Mesenchymal stem cell (in vitro differentiated cells and primary cell): ENCODE measurements at regions not wholly inside any gene's neighbourhood (a gene's known extent, or its start where the extent isn't known, plus 50 kb on each side); places are given as distances from the start of the nearest gene placed in this dataset.

Experiments
- DNase-seq: peaks from one replicate; pipeline ENCODE4 v3.0.0-alpha.2; 2013
- H2AFZ ChIP-seq: one replicate; pipeline ENCODE4 v1.6.1; 2013; ENCODE audit warnings: low read depth, mild to moderate bottlenecking, control low read depth, inconsistent platforms, low read length, moderate library complexity
- H2AK5ac ChIP-seq: 2 replicates; pipeline ENCODE4 v1.6.1; 2013; ENCODE audit warnings: low read length, moderate library complexity, mild to moderate bottlenecking, inconsistent platforms; ENCODE audit not compliant: severe bottlenecking
- H2BK120ac ChIP-seq: one replicate; pipeline ENCODE4 v1.6.1; 2013; ENCODE audit warnings: low read depth, mild to moderate bottlenecking, inconsistent platforms, low read length, moderate library complexity
- H2BK12ac ChIP-seq, 2 experiments: one replicate each; pipeline ENCODE4 v1.6.1; 2013; ENCODE audit warnings: inconsistent platforms in 2 of 2, low read length in 2 of 2, mild to moderate bottlenecking in 2 of 2, moderate library complexity in 2 of 2, control low read depth in 1 of 2
- H2BK15ac ChIP-seq: one replicate; pipeline ENCODE4 v1.6.1; 2013; ENCODE audit warnings: mild to moderate bottlenecking, low read depth, inconsistent platforms; ENCODE audit not compliant: poor library complexity, severe bottlenecking
- H2BK5ac ChIP-seq: 2 replicates; pipeline ENCODE4 v1.6.1; 2013; ENCODE audit warnings: low read depth, mild to moderate bottlenecking, low read length, control low read depth, inconsistent platforms; ENCODE audit not compliant: poor library complexity, severe bottlenecking
- H3K14ac ChIP-seq, 2 experiments: one replicate each; pipeline ENCODE4 v1.6.1; 2013; ENCODE audit warnings: inconsistent platforms in 2 of 2, low read length in 2 of 2, control low read depth in 1 of 2, mild to moderate bottlenecking in 1 of 2, moderate library complexity in 1 of 2
- H3K18ac ChIP-seq, 2 experiments: one replicate each; pipeline ENCODE4 v1.6.1; 2013; ENCODE audit warnings: inconsistent platforms in 2 of 2, low read length in 2 of 2, control low read depth in 1 of 2, low read depth in 1 of 2, mild to moderate bottlenecking in 1 of 2
- H3K23ac ChIP-seq, 2 experiments: one replicate each; pipeline ENCODE4 v1.6.1; 2013; ENCODE audit warnings: inconsistent platforms in 2 of 2, low read length in 2 of 2, mild to moderate bottlenecking in 2 of 2, moderate library complexity in 2 of 2, control low read depth in 1 of 2
- H3K27ac ChIP-seq: 2 replicates; pipeline ENCODE4 v1.5.1; 2013; ENCODE audit warnings: mild to moderate bottlenecking, moderate library complexity, low read length, control low read depth, inconsistent platforms; ENCODE audit not compliant: poor library complexity, severe bottlenecking
- H3K27me3 ChIP-seq, 2 experiments: 2 replicates each; pipeline versions ENCODE4 v1.6.1 to v1.7.0; 2013; ENCODE audit warnings: low read length in 2 of 2, mild to moderate bottlenecking in 2 of 2, moderate library complexity in 2 of 2, control low read depth in 1 of 2, inconsistent platforms in 1 of 2; ENCODE audit not compliant: control insufficient read depth in 1 of 2, insufficient read depth in 1 of 2
- H3K36me3 ChIP-seq, 2 experiments: 2 replicates each; pipeline versions ENCODE4 v1.6.1 to v1.7.0; 2013; ENCODE audit warnings: low read length in 2 of 2, control low read depth in 1 of 2, inconsistent platforms in 1 of 2, low read depth in 1 of 2, mild to moderate bottlenecking in 1 of 2; ENCODE audit not compliant: insufficient read depth in 2 of 2, control insufficient read depth in 1 of 2
- H3K4ac ChIP-seq, 2 experiments: one replicate each; pipeline ENCODE4 v1.6.1; 2013; ENCODE audit warnings: inconsistent platforms in 2 of 2, low read length in 2 of 2, mild to moderate bottlenecking in 2 of 2, moderate library complexity in 2 of 2, control low read depth in 1 of 2, low read depth in 1 of 2
- H3K4me1 ChIP-seq: 2 replicates; pipeline ENCODE4 v1.6.1; 2013; ENCODE audit warnings: low read depth, low read length, control low read depth; ENCODE audit not compliant: control insufficient read depth, insufficient read depth
- H3K4me2 ChIP-seq: 2 replicates; pipeline ENCODE4 v1.6.1; 2013; ENCODE audit warnings: low read length, mild to moderate bottlenecking, inconsistent platforms; ENCODE audit not compliant: poor library complexity, severe bottlenecking
- H3K4me3 ChIP-seq, 2 experiments: 2 replicates each; pipeline versions ENCODE4 v1.5.1 to v1.7.0; 2013; ENCODE audit warnings: low read length in 2 of 2, mild to moderate bottlenecking in 2 of 2, control low read depth in 1 of 2, low read depth in 1 of 2; ENCODE audit not compliant: insufficient read depth in 1 of 2
- H3K79me1 ChIP-seq: replicated peaks from 2 replicates; pipeline ENCODE4 v1.6.1; 2013; ENCODE audit warnings: mild to moderate bottlenecking, control low read depth, low read length, inconsistent platforms; ENCODE audit not compliant: poor library complexity, severe bottlenecking
- H3K9ac ChIP-seq: 2 replicates; pipeline ENCODE4 v1.7.0; 2013; ENCODE audit warnings: mild to moderate bottlenecking, low read length, moderate library complexity
- H3K9me3 ChIP-seq: 2 replicates; pipeline ENCODE4 v1.7.0; 2013; ENCODE audit warnings: mild to moderate bottlenecking, low read length; ENCODE audit not compliant: control insufficient read depth
- H4K8ac ChIP-seq: one replicate; pipeline ENCODE4 v1.6.1; 2013; ENCODE audit warnings: inconsistent platforms, mild to moderate bottlenecking, low read length, moderate library complexity
- H4K91ac ChIP-seq: one replicate; pipeline ENCODE4 v1.6.1; 2013; ENCODE audit warnings: mild to moderate bottlenecking, low read length, inconsistent platforms
- WGBS: methylation state at CpG from one replicate; pipeline ENCODE4 v1.1.7; 2013; ENCODE audit warnings: mixed read lengths; 5-methylcytosine and 5-hydroxymethylcytosine counted together

GRCh38 chrX:26409636-26410035 lies 193.7 kb downstream of the MAGEB5 start:
- H2BK15ac ChIP-seq = no peak overlapping the region
- WGBS = 70% methylated on average over 5 of the region's 5 CpGs
- H3K4ac ChIP-seq = no peak overlapping the region
- H4K91ac ChIP-seq = no peak overlapping the region
- H3K79me1 ChIP-seq = no peaks in the 10 kb centered on the region
- no peak for DNase-seq
- H3K18ac ChIP-seq = no peak overlapping the region
- no peaks in the 10 kb centered on the region for H3K27me3 ChIP-seq
- no peak overlapping the region for H2AFZ ChIP-seq
- no peak overlapping the region for H3K14ac ChIP-seq
- H2BK5ac ChIP-seq = no peak overlapping the region
- H3K4me1 ChIP-seq = no peaks in the 10 kb centered on the region
- no peak overlapping the region for H2AK5ac ChIP-seq
- no peak overlapping the region for H3K27ac ChIP-seq
- H3K9me3 ChIP-seq = no peaks in the 10 kb centered on the region
- H2BK120ac ChIP-seq = no peak overlapping the region
- no peak overlapping the region for H3K4me3 ChIP-seq
- H3K23ac ChIP-seq = no peak overlapping the region
- H3K36me3 ChIP-seq = no peaks in the 10 kb centered on the region
- no peak overlapping the region for H3K9ac ChIP-seq
- H2BK12ac ChIP-seq = no peak overlapping the region
- H4K8ac ChIP-seq = no peak overlapping the region
- H3K4me2 ChIP-seq = no peak overlapping the region

- H2BK120ac ChIP-seq = no peak overlapping the region
- no peak overlapping the region for H4K8ac ChIP-seq
- H3K79me1 ChIP-seq = no peaks in the 10 kb centered on the region
- H3K4me3 ChIP-seq = no peak overlapping the region
- H3K14ac ChIP-seq = no peak overlapping the region
- H3K23ac ChIP-seq = no peak overlapping the region
- H2BK12ac ChIP-seq = no peak overlapping the region
- H2BK15ac ChIP-seq = no peak overlapping the region
- H3K27me3 ChIP-seq = no peaks in the 10 kb centered on the region
- no peaks in the 10 kb centered on the region for H3K9me3 ChIP-seq
- no peak for DNase-seq
- H3K4me2 ChIP-seq = no peak overlapping the region
- WGBS = 92% methylated on average over 3 of the region's 4 CpGs
- no peak overlapping the region for H2AFZ ChIP-seq
- H3K27ac ChIP-seq = no peak overlapping the region
- no peaks in the 10 kb centered on the region for H3K4me1 ChIP-seq
- no peak overlapping the region for H3K9ac ChIP-seq
- no peak overlapping the region for H3K4ac ChIP-seq
- no peak overlapping the region for H3K18ac ChIP-seq
- H2AK5ac ChIP-seq = no peak overlapping the region
- H4K91ac ChIP-seq = no peak overlapping the region
- H3K36me3 ChIP-seq = no peaks in the 10 kb centered on the region
- no peak overlapping the region for H2BK5ac ChIP-seq
These were observed 171.9 kb downstream of the MAGEB5 start for GRCh38 chrX:26387906-26388305.

GRCh38 chrX:26376037-26376708 lies 160.2 kb downstream of the MAGEB5 start:
- H2BK120ac ChIP-seq = no peak overlapping the region
- no peak overlapping the region for H3K4me3 ChIP-seq
- H2AFZ ChIP-seq = no peak overlapping the region
- WGBS = 63% methylated on average over 4 of the region's 5 CpGs
- no peaks in the 10 kb centered on the region for H3K9me3 ChIP-seq
- H3K4me1 ChIP-seq = no peaks in the 10 kb centered on the region
- no peak overlapping the region for H2AK5ac ChIP-seq
- no peak overlapping the region for H3K4ac ChIP-seq
- H3K27ac ChIP-seq = no peak overlapping the region
- H3K14ac ChIP-seq = no peak overlapping the region
- DNase-seq = no peak
- no peak overlapping the region for H3K23ac ChIP-seq
- no peaks in the 10 kb centered on the region for H3K27me3 ChIP-seq
- no peak overlapping the region for H4K8ac ChIP-seq
- no peaks in the 10 kb centered on the region for H3K79me1 ChIP-seq
- no peak overlapping the region for H4K91ac ChIP-seq
- no peak overlapping the region for H3K9ac ChIP-seq
- H3K36me3 ChIP-seq = no peaks in the 10 kb centered on the region
- no peak overlapping the region for H2BK15ac ChIP-seq
- H2BK5ac ChIP-seq = no peak overlapping the region
- H3K4me2 ChIP-seq = no peak overlapping the region
- H2BK12ac ChIP-seq = no peak overlapping the region
- no peak overlapping the region for H3K18ac ChIP-seq

GRCh38 chrX:26375346-26375745 lies 159.4 kb downstream of the MAGEB5 start:
- H2BK15ac ChIP-seq = no peak overlapping the region

More at GRCh38 chrX:26375346-26375745, 159.4 kb downstream of the MAGEB5 start:
- H3K4ac ChIP-seq = no peak overlapping the region
- DNase-seq = no peak
- H3K79me1 ChIP-seq = no peaks in the 10 kb centered on the region
- no peaks in the 10 kb centered on the region for H3K4me1 ChIP-seq
- H3K9me3 ChIP-seq = no peaks in the 10 kb centered on the region
- H2BK5ac ChIP-seq = no peak overlapping the region
- no peaks in the 10 kb centered on the region for H3K27me3 ChIP-seq
- H3K9ac ChIP-seq = no peak overlapping the region
- no peak overlapping the region for H2BK120ac ChIP-seq
- no peak overlapping the region for H3K14ac ChIP-seq
- H3K18ac ChIP-seq = no peak overlapping the region
- WGBS = 36% methylated on average over 1 of the region's 3 CpGs
- no peak overlapping the region for H3K27ac ChIP-seq
- no peak overlapping the region for H2BK12ac ChIP-seq
- no peak overlapping the region for H4K91ac ChIP-seq
- no peaks in the 10 kb centered on the region for H3K36me3 ChIP-seq
- no peak overlapping the region for H3K4me3 ChIP-seq
- no peak overlapping the region for H3K23ac ChIP-seq
- no peak overlapping the region for H4K8ac ChIP-seq
- H2AK5ac ChIP-seq = no peak overlapping the region
- no peak overlapping the region for H2AFZ ChIP-seq
- no peak overlapping the region for H3K4me2 ChIP-seq
